NCI-H748 (cell line): ENCODE measurements at regions not wholly inside any gene's neighbourhood (a gene's known extent, or its start where the extent isn't known, plus 50 kb on each side); places are given as distances from the start of the nearest gene placed in this dataset.
"Not testable (repeated sequence)": the region's sequence is repeated elsewhere in the genome, so short reads cannot be mapped to it uniquely, and the experiment has no call there.

ENCODE experiments used
- DNase-seq: peaks from one replicate; lab custom pipeline; 2025; ENCODE audit not compliant: unreplicated experiment; lab: John Stamatoyannopoulos, UW

- DNase-seq: no peak
Observed at GRCh38 chr7:118898284-118898683, 673.8 kb downstream of the ANKRD7 start.

- DNase-seq: no peak
Observed at GRCh38 chr7:118902600-118902999, 678.1 kb downstream of the ANKRD7 start.

GRCh38 chr7:118907911-118908527 is 683.5 kb downstream of the ANKRD7 start:
- DNase-seq: no peak

- not testable (repeated sequence) for DNase-seq
Observed at GRCh38 chr7:118916120-118916519, 691.6 kb downstream of the ANKRD7 start.

GRCh38 chr7:118918556-118918955 is 694.1 kb downstream of the ANKRD7 start:
- DNase-seq: peak; percentile 60

GRCh38 chr7:118938845-118939244 is 714.3 kb downstream of the ANKRD7 start:
- peak; percentile 49 for DNase-seq

- no peak for DNase-seq
Observed at GRCh38 chr7:118944271-118944670, 719.8 kb downstream of the ANKRD7 start.

GRCh38 chr7:118945911-118946682 is 721.6 kb downstream of the ANKRD7 start:
- DNase-seq: peak; percentile 27

- DNase-seq: no peak
Observed at GRCh38 chr7:118948508-118948907, 724.0 kb downstream of the ANKRD7 start.

- no peak for DNase-seq
Observed at GRCh38 chr7:118949031-118949430, 724.5 kb downstream of the ANKRD7 start.

- DNase-seq: not testable (repeated sequence)
Observed at GRCh38 chr7:118956285-118956684, 731.8 kb downstream of the ANKRD7 start.

GRCh38 chr7:118969370-118969769 is 744.9 kb downstream of the ANKRD7 start:
- DNase-seq: no peak

- DNase-seq: no peak
Observed at GRCh38 chr7:118971706-118972105, 747.2 kb downstream of the ANKRD7 start.

GRCh38 chr7:118974836-118975235 is 750.3 kb downstream of the ANKRD7 start:
- peak; percentile 82 for DNase-seq

- no peak for DNase-seq
Observed at GRCh38 chr7:118995350-118995749, 770.8 kb downstream of the ANKRD7 start.

- DNase-seq: no peak
Observed at GRCh38 chr7:119007236-119007635, 782.7 kb downstream of the ANKRD7 start.

GRCh38 chr7:119010635-119011034 is 786.1 kb downstream of the ANKRD7 start:
- DNase-seq: no peak

- DNase-seq: no peak
Observed at GRCh38 chr7:119026391-119026790, 801.9 kb downstream of the ANKRD7 start.

- DNase-seq: no peak
Observed at GRCh38 chr7:119028736-119029135, 804.2 kb downstream of the ANKRD7 start.

GRCh38 chr7:119032136-119032535 is 807.6 kb downstream of the ANKRD7 start:
- not testable (repeated sequence) for DNase-seq

GRCh38 chr7:119033641-119034040 is 809.1 kb downstream of the ANKRD7 start:
- DNase-seq: no peak

GRCh38 chr7:119037941-119038340 is 813.4 kb downstream of the ANKRD7 start:
- DNase-seq: no peak

- DNase-seq: no peak
Observed at GRCh38 chr7:119046068-119046467, 821.6 kb downstream of the ANKRD7 start.
